ENCODE measurements at regions not wholly inside any gene's neighbourhood (a gene's known extent, or its start where the extent isn't known, plus 50 kb on each side); places are given as distances from the start of the nearest gene placed in this dataset.

DNA sequence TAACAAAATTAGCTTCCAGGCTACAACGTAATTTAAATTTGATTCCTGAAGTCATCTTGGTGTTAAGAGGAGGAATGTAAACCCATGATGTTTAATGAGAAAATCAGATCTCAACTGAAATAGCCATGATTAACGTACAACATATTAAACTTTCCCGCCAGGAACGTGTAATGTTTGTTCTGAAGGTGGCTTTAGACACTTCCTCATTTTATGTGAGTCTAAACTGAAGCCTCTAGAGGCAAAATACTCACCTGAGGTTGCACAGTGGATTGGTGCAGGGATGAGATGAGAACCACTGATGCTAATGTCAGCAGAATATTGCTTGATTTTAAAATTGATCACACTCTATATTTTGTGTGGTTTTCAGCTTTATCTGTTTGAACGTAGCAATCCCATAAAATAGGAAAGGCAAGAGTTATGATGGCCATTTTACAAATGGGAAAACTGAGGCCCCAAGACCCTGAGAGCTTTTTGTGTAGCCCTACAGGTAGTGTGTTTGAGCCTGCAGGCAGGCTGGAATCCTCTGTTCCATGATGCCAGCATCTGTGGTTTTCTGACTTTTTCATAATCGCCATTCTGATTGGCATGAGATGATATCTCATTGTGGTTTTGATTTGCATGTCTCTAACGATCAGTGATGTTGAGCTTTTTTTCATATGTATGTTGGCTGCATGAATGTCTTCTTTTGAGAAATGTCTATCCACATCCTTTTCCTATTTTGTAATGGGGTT lies 243.7 kb upstream of the BMPER start:
- no peak for TF ChIP-seq EZH2phosphoT487 (IDR thresholded peaks at IDR 0.05; ENCODE audit: low read depth, severe bottlenecking, unreplicated experiment)
- TF ChIP-seq, protein P1, sequence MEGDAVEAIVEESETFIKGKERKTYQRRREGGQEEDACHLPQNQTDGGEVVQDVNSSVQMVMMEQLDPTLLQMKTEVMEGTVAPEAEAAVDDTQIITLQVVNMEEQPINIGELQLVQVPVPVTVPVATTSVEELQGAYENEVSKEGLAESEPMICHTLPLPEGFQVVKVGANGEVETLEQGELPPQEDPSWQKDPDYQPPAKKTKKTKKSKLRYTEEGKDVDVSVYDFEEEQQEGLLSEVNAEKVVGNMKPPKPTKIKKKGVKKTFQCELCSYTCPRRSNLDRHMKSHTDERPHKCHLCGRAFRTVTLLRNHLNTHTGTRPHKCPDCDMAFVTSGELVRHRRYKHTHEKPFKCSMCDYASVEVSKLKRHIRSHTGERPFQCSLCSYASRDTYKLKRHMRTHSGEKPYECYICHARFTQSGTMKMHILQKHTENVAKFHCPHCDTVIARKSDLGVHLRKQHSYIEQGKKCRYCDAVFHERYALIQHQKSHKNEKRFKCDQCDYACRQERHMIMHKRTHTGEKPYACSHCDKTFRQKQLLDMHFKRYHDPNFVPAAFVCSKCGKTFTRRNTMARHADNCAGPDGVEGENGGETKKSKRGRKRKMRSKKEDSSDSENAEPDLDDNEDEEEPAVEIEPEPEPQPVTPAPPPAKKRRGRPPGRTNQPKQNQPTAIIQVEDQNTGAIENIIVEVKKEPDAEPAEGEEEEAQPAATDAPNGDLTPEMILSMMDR (IDR thresholded peaks at IDR 0.05; ENCODE audit: poor library complexity) = no peak
